HG03103 (cell line): ENCODE measurements at regions not wholly inside any gene's neighbourhood (a gene's known extent, or its start where the extent isn't known, plus 50 kb on each side); places are given as distances from the start of the nearest gene placed in this dataset.

Experiments
- ATAC-seq: cut with Tn5 transposase; IDR thresholded peaks from one replicate; pipeline ENCODE4 v1.9.1; 2021; ENCODE audit warnings: low read depth; ENCODE audit not compliant: unreplicated experiment

DNA sequence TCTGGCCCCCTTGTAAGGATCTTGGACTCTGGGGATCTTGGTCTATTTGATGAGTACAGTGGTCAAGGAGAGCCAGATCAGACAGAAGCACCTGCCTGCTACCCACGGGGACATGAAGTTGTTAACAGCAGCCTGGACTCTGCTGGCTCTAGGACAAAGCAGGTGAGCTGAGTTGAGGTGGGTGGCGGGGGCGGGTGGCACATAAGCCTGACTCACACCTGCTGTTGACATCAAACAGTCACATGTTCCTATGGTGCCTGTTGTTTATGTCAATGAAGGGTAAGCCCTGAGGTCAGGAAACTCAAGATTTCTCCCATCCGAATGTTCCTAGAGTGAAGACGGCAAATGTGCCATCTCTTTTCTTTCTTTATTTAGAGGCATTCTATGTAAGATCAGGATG lies 50.1 kb upstream of the CLNK start:
- ATAC-seq, result no peak
